ENCODE measurements at regions not wholly inside any gene's neighbourhood (a gene's known extent, or its start where the extent isn't known, plus 50 kb on each side); places are given as distances from the start of the nearest gene placed in this dataset.
"Not testable (repeated sequence)": the region's sequence is repeated elsewhere in the genome, so short reads cannot be mapped to it uniquely, and the experiment has no call there.

DNA sequence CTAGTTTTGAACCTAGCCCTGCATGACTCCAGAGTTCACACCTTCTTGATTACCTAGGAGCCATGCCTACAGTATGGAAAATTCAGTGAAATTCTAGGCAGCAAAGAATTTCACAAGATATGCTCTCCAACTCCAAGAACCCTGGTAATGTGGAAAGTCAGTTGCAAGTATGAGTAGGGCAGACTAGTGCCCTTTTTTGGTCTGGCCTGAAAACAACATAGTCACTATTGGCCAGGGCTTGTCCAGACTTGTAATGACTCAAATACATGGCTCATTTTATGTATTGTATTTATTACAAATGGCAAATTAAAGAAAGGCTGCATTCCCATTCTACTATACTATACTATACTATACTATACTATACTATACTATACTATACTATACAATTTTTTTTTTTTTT lies 160.4 kb downstream of the ESM1 start:
- DNase-seq (ENCODE audit: insufficient read length, low spot score) (no peak), FAIRE-seq (no peak)

DNA sequence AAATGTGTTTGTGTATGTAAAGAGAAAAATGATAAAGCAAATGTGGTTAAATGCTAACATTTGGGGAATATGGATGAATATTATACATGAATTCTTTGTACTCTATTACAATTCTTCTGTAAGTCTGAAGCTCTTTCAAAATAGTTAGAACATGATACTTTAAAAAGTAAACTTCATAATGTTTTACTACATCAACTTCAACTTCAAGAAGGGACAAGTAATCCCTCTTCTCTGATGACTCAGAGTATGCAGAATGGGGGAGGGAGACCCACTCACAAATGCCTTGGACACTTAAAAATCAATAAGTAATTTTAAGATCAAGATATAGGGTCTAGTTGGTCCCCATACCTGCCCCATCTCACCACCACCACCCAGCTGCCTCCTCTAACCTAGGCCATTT lies 162.4 kb downstream of the ESM1 start:
- DNase-seq (ENCODE audit: insufficient read length, low spot score): no peak
- FAIRE-seq: no peak

DNA sequence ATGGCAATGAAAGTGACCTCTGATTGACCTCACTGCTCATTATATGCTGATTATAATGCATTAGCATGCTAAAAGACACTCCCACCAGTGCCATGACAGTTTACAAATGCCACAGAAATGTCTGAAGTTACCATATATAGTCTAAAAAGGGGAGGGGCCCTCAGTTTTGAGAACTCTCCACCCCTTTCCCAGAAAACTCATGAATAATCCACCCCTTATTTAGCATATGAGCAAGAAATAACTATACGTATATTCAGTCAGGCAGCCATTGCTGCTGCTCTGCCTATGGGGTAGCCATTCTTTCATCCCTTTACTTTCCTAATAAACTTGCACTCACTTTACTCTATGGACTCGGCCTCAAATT lies 163.1 kb downstream of the ESM1 start:
- DNase-seq (ENCODE audit: insufficient read length, low spot score) (no peak), FAIRE-seq (no peak)

DNA sequence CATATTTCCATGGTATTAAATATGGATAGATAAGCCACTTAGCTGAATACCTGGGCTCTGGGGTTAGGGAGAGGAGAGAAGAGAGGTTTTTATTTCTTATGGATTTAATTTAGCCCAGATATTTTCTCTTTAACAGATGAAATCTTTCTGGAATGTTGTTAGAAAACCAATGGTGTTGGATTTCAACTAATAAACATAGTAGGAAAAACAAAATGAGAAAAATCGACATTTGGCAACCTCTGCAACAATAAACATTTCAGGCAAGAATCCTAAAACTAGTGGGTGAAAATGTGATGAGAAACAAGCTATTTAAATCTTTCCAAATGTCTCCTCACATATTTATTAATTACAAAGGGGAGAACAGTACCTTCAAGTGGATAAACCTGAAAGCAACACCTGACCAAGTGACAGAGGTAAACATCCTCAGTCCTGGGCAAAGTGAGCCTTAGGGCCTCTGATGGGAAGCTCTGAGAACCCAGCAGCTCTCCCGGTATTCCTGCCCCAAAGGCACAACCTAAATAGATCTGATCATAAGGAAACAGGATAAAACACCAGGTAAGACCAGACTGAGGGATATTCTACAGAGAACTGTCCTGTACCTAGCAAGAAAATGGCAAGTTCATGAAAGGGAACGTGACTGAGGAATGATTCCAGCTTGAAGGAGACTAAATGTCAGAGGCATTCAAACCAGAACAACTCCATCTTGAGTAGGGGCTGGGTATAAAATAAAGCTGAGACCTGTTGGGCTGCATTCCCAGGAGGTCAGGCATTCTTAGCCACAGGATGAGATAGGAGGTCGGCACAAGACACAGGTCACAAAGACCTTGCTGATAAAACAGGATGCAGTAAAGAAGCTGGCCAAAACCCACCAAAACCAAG lies 163.7 kb downstream of the ESM1 start:
- FAIRE-seq (no peak), DNase-seq (ENCODE audit: insufficient read length, low spot score) (no peak)

- FAIRE-seq (no peak), DNase-seq (ENCODE audit: insufficient read length, low spot score) (no peak)
Observed at GRCh38 chr5:54820346-54821134, 164.9 kb downstream of the ESM1 start.

DNA sequence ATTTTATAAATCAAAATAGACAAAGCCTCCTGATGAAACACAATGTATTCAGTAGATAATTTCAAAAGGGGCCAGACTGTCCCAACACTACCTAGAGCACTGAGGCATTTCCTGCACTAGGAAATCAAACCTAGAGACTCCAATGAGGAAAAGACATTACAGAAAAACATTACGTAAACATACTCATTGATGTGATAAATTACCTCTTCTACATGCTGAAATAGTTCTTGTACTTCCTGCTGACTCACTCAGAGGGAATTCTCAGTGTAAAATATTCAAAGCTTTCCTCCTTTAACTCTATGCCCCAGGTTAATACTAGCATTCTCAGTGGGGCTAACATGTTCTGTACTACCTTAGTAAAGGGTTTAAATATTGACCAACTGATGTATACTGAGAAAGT lies 178.0 kb downstream of the ESM1 start:
- FAIRE-seq: no peak

GRCh38 chr5:54804521-54804920 lies 180.9 kb downstream of the ESM1 start:
- FAIRE-seq: no peak
- no peak for DNase-seq (ENCODE audit: insufficient read length, low spot score)

More for the DNA sequence above, 178.0 kb downstream of the ESM1 start:
- no peak for DNase-seq (ENCODE audit: insufficient read length, low spot score)

GRCh38 chr5:54804086-54804485 lies 181.3 kb downstream of the ESM1 start:
- no peak for FAIRE-seq
- no peak for DNase-seq (ENCODE audit: insufficient read length, low spot score)

- DNase-seq (ENCODE audit: insufficient read length, low spot score): no peak
- FAIRE-seq: no peak
Observed at GRCh38 chr5:54803471-54804011, 181.9 kb downstream of the ESM1 start.

DNA sequence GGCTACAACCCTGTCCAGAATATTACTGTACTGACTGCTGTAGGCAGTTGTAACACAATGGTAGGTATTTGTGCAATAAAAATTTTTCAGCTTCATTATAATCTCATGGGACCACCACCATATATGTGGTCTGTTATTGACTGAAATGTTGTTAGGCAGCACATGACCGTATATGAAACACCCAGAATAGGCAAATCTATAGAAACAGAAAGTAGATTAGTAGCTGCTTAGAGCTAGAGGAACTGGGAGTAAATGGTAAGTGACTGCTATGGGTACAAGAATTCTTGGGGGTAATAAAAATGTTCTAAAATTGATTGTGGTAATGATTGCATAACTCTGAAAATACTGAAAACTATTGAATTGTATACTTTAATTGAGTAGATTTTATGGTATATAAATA lies 185.7 kb downstream of the ESM1 start:
- FAIRE-seq: no peak
- DNase-seq (ENCODE audit: insufficient read length, low spot score): no peak

DNA sequence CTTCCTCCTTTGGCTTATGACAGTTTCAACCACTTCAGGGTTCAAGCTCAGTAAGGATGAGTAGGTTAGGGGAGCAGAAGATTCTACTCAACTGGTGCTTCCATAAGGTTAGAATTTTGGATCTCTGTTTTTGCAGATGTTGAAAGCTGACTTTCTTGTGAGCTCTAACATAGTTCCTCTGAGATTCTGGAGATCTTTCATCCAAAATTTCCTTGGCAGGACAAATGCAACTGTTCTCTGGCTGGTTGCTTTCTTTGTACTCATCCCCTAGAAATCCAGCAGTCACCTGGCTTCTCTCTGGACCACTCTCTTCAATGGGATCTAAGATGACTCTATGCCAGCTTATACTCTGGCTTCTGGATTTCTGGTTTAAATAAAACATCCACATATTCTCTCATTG lies 189.6 kb downstream of the ESM1 start:
- DNase-seq (ENCODE audit: insufficient read length, low spot score): no peak
- FAIRE-seq: no peak

- FAIRE-seq: no peak
- DNase-seq (ENCODE audit: insufficient read length, low spot score): no peak
Observed at GRCh38 chr5:54795284-54795683, 190.1 kb downstream of the ESM1 start.

DNA sequence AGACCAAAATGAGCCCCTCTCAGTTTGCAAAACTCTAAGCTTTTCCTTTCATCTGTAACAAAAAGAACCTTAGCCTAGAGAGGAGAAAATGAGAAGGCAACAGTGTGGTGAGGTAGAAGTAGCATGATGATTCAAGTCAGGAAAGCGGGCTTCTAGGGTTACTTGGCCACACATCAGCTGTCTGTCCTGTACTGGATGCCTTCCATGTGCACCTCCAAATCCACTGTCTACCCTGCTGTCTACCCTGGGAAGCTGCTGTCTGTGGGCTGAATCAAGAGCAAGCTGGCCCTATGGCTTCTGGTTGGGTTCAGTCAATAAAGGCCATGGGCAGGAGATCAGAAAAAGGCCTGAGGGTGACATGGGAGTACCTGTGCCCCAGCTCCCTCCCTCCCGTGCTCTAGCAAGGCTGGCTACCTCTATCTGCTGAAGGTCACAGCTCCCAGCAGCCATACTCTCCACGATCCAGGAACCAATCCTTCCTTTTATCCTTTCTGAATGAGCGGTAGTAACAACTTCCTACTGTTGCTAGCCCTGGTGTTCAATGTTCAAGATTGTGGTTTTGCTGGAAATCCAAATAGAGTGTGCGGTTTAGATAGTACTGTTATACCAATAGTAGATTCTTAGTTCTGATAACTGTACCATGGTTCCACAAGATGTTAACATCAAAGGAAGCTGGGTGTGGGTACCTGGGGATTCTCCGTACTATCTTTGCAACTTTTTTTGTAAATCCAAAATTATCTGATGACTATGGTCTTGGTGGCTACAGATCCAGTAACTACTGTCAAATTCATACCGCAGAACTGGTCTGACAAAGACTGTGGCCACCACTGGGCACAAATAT lies 191.0 kb downstream of the ESM1 start:
- DNase-seq (ENCODE audit: insufficient read length, low spot score) (no peak), FAIRE-seq (no peak)

GRCh38 chr5:54793468-54794134 lies 191.8 kb downstream of the ESM1 start:
- no peak for DNase-seq (ENCODE audit: insufficient read length, low spot score)
- FAIRE-seq: no peak

GRCh38 chr5:54792611-54793404 lies 192.6 kb downstream of the ESM1 start:
- FAIRE-seq: no peak

GRCh38 chr5:54787910-54788309 lies 197.5 kb downstream of the ESM1 start:
- DNase-seq (ENCODE audit: insufficient read length, low spot score); FAIRE-seq: not testable (repeated sequence)

More at GRCh38 chr5:54792611-54793404, 192.6 kb downstream of the ESM1 start:
- no peak for DNase-seq (ENCODE audit: insufficient read length, low spot score)

DNA sequence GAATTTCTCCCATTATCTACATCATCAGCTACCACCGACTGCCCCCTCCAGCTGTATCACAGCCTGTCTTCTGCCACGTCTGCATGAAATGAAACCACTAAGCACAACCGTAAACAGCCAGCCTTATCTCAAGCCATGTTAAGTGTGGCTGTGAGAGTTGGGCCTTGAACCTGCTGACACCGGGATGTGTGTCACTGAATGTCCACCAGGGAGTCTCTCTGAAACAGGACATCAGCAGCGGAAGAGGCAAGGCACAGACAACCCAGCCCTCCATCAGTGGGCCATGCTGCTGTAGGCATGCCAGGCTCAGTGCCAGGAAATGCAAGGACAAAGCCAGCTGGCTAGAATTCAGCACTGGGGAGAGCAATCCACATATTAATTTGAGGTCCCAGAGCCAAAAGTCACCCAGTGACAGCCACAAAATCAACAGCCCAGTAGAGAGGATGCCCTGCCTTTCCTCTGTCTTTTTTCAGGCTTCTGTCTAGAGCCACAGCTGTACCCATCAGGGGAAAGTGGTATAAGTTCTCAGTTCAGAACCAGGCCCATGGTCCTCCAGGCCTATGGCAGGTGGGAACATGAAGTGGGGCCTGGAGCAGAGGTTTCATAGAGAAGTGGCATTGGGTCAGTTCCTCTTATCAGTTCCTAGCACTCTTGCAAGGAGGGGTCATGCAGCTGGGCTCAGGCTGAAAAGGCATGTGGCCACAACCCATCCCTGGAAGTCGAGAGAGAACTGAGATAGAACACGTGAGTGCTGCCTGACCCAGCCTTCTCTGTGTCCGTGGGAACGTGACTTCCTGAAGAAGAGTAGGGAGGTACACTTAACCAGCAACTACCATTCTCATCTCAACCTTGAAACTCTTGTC lies 199.4 kb downstream of the ESM1 start:
- no peak for DNase-seq (ENCODE audit: insufficient read length, low spot score)
- FAIRE-seq: no peak

GRCh38 chr5:54778783-54779182 lies 206.6 kb downstream of the ESM1 start:
- DNase-seq (ENCODE audit: insufficient read length, low spot score): no peak
- no peak for FAIRE-seq

- FAIRE-seq (no peak), DNase-seq (ENCODE audit: insufficient read length, low spot score) (no peak)
Observed at GRCh38 chr5:54775645-54776044, 209.7 kb downstream of the ESM1 start.

Data from GM19239 (cell line).